ENCODE measurements at regions not wholly inside any gene's neighbourhood (a gene's known extent, or its start where the extent isn't known, plus 50 kb on each side); places are given as distances from the start of the nearest gene placed in this dataset.

DNA sequence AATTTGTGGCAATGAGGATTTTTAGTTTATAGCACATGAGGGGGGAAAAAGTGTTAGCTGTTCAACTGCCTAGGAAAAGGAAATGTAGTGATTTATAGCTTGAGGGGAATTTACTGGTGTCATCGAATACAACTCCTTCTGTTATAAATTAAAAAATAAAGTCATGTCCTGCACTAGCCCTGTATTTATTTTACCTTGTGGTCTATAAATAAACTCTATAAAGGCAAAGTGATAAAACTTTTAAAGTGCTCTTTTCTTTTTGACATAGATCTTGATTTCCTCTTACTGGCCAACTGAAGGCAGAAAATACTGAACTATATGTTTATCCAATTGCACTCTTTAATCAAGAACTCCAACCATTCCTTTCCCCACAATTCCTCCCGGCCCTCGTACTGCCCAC is 672.1 kb upstream of the SLIT2 start:
- ATAC-seq (ENCODE audit: low FRiP score in 2 of 2): no peak
- Histone ChIP-seq H3K27ac (no peak overlapping the region), H3K4me3 (no peak overlapping the region), H3K27me3 (no peaks in the 10 kb centered on the region), H3K36me3 (no peaks in the 10 kb centered on the region), H3K4me1 (no peaks in the 10 kb centered on the region), H3K9me3 (no peaks in the 10 kb centered on the region)
- 41 to 43% methylated on average over 3 of the region's 3 CpGs for WGBS, 2 donors
- no peak for DNase-seq
- TF ChIP-seq POLR2A (IDR thresholded peaks at IDR 0.05) (no peak), CTCF (IDR thresholded peaks at IDR 0.05) (no peak), POLR2AphosphoS5 (IDR thresholded peaks at IDR 0.05) (no peak), EP300 (IDR thresholded peaks at IDR 0.05) (no peak)

DNA sequence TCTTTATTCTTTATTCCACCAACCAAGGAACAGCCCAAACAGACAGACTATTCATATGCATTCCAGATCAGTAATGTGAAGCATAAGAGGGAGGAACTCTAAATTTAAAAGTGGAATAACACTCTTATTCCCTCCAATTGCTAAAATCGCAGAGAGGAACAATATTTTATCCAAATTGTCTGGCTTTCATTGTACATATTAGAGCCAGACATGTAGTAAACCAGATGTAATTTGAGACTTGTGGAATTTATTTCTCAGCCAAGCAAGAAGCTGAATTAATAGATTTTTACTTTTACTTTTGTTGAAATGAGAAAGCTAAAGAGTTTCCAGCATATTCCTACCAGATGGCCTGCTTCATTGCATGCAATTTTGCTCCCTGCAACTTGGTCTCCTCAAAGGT is 674.6 kb upstream of the SLIT2 start:
- Histone ChIP-seq H3K27me3 (no peaks in the 10 kb centered on the region), H3K27ac (no peak overlapping the region), H3K9me3 (no peaks in the 10 kb centered on the region), H3K36me3 (no peaks in the 10 kb centered on the region), H3K4me1 (no peaks in the 10 kb centered on the region), H3K4me3 (no peak overlapping the region)
- no peak for DNase-seq
- ATAC-seq (ENCODE audit: low FRiP score in 2 of 2): no peak
- WGBS, 2 donors: 58 to 75% methylated on average over 1 of the region's 1 CpG
- no peak for TF ChIP-seq CTCF (IDR thresholded peaks at IDR 0.05)
- TF ChIP-seq POLR2A (IDR thresholded peaks at IDR 0.05): no peak
- TF ChIP-seq EP300 (IDR thresholded peaks at IDR 0.05): no peak
- no peak for TF ChIP-seq POLR2AphosphoS5 (IDR thresholded peaks at IDR 0.05)

- H3K36me3 ChIP-seq: no peaks in the 10 kb centered on the region
- no peak for TF ChIP-seq POLR2AphosphoS5 (IDR thresholded peaks at IDR 0.05)
- TF ChIP-seq POLR2A (IDR thresholded peaks at IDR 0.05): no peak
- TF ChIP-seq CTCF (IDR thresholded peaks at IDR 0.05): no peak
- TF ChIP-seq EP300 (IDR thresholded peaks at IDR 0.05): no peak
- no peaks in the 10 kb centered on the region for H3K27me3 ChIP-seq
- no peaks in the 10 kb centered on the region for H3K9me3 ChIP-seq
- DNase-seq (no peak), ATAC-seq (ENCODE audit: low FRiP score in 2 of 2) (no peak)
- WGBS, 2 donors: 74 to 75% methylated on average over 5 of the region's 5 CpGs
- no peak overlapping the region for H3K27ac ChIP-seq
- no peaks in the 10 kb centered on the region for H3K4me1 ChIP-seq
- no peak overlapping the region for H3K4me3 ChIP-seq
These were observed 675.8 kb upstream of the SLIT2 start for GRCh38 chr4:19575924-19576323.

GRCh38 chr4:19566041-19566440 is 685.7 kb upstream of the SLIT2 start:
- Histone ChIP-seq H3K4me1 (no peaks in the 10 kb centered on the region), H3K4me3 (no peak overlapping the region), H3K27ac (no peak overlapping the region), H3K27me3 (no peaks in the 10 kb centered on the region), H3K36me3 (no peaks in the 10 kb centered on the region), H3K9me3 (no peaks in the 10 kb centered on the region)
- TF ChIP-seq POLR2A (IDR thresholded peaks at IDR 0.05): no peak
- no peak for TF ChIP-seq CTCF (IDR thresholded peaks at IDR 0.05)
- no peak for TF ChIP-seq POLR2AphosphoS5 (IDR thresholded peaks at IDR 0.05)
- ATAC-seq (ENCODE audit: low FRiP score in 2 of 2): no peak
- no peak for DNase-seq

DNA sequence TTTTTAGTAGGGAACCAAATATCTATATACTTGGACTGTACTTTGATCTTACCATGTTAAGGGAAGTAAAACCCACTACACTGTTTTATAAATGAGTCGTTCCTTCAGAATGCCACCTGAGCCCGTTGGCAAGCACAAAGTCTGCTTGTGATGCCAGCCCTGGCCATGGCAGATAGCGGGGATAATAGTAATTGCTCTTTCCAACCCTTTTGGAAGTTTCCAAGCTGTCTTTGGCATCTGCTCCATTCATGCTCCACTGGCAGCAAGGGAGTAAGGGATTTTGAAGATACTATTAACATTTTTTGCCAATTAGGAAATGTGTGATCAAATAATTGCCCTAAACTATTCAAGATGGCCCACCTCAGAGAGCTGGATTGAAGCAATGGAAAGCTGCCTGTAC is 689.2 kb upstream of the SLIT2 start:
- Histone ChIP-seq H3K9me3 (no peaks in the 10 kb centered on the region), H3K36me3 (no peaks in the 10 kb centered on the region), H3K4me3 (no peak overlapping the region), H3K27me3 (no peaks in the 10 kb centered on the region), H3K4me1 (no peaks in the 10 kb centered on the region), H3K27ac (no peak overlapping the region)
- DNase-seq (no peak), ATAC-seq (ENCODE audit: low FRiP score in 2 of 2) (no peak)
- WGBS, 2 donors: 79 to 85% methylated on average over 3 of the region's 3 CpGs
- TF ChIP-seq EP300 (IDR thresholded peaks at IDR 0.05): no peak
- no peak for TF ChIP-seq POLR2A (IDR thresholded peaks at IDR 0.05)
- no peak for TF ChIP-seq CTCF (IDR thresholded peaks at IDR 0.05)
- no peak for TF ChIP-seq POLR2AphosphoS5 (IDR thresholded peaks at IDR 0.05)
